Fibroblast of the aortic adventitia (primary cell): ENCODE measurements at regions not wholly inside any gene's neighbourhood (a gene's known extent, or its start where the extent isn't known, plus 50 kb on each side); places are given as distances from the start of the nearest gene placed in this dataset.
A peak's percentile ranks its signal among the peaks of the same experiment; 100 is the strongest.

ENCODE experiments used
- DNase-seq: peaks from one replicate; pipeline ENCODE4 v3.0.0-alpha.2; 2010; ENCODE audit warnings: low read depth
- H3K4me3 ChIP-seq: 2 replicates; pipeline ENCODE4 v1.5.1; 2011; ENCODE audit warnings: low read depth, mild to moderate bottlenecking, control low read depth, low read length, moderate library complexity
- TF ChIP-seq, protein P1 (sequence below): IDR thresholded peaks from 2 replicates; pipeline ENCODE4 v1.5.1; 2011; ENCODE audit warnings: mild to moderate bottlenecking, low read length, control low read depth, inconsistent platforms; ENCODE audit not compliant: insufficient read depth

GRCh38 chr21:35319684-35320283, 270.7 kb upstream of the RUNX1 start:
- DNase-seq = no peak
- TF ChIP-seq, protein P1, sequence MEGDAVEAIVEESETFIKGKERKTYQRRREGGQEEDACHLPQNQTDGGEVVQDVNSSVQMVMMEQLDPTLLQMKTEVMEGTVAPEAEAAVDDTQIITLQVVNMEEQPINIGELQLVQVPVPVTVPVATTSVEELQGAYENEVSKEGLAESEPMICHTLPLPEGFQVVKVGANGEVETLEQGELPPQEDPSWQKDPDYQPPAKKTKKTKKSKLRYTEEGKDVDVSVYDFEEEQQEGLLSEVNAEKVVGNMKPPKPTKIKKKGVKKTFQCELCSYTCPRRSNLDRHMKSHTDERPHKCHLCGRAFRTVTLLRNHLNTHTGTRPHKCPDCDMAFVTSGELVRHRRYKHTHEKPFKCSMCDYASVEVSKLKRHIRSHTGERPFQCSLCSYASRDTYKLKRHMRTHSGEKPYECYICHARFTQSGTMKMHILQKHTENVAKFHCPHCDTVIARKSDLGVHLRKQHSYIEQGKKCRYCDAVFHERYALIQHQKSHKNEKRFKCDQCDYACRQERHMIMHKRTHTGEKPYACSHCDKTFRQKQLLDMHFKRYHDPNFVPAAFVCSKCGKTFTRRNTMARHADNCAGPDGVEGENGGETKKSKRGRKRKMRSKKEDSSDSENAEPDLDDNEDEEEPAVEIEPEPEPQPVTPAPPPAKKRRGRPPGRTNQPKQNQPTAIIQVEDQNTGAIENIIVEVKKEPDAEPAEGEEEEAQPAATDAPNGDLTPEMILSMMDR = no peak
- no peak overlapping the region for H3K4me3 ChIP-seq

- DNase-seq = peak; percentile 97
- H3K4me3 ChIP-seq = no peak overlapping the region
- TF ChIP-seq, protein P1 = no peak
Observed at GRCh38 chr21:35316933-35317332, 267.8 kb upstream of the RUNX1 start.

GRCh38 chr21:35316456-35316855, 267.4 kb upstream of the RUNX1 start:
- DNase-seq = no peak
- H3K4me3 ChIP-seq = no peak overlapping the region
- TF ChIP-seq, protein P1 = no peak

DNA sequence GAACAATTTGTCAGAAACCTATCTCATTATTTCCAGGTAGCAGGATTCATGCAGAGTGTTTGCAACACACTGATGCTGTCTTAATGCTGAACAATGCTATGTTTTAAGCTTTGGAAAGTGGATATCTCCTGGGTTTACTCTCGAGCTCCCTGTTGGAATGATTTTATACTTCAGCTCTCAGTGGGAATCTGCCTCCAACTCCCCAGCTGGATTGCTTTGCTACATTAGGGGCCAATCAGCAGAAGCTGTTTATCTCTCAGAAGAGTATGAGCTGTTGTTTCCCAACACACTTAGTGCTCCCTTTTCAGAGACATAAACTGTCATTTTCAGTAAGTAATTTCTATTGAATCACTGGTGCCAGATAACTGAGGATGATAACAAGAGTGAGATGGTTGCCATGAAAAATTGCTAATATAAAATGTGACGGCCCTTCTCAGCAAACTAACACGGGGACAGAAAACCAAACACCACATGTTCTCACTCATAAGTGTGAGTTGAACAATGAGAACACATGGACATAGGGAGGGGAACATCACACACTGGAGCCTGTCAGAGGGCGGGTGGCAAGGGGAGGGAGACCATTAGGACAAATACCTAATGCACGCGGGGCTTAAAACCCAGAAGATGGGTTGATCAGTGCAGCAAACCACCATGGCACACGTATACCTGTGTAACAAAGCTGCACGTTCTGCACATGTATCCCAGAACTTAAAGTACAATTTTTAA, 265.9 kb upstream of the RUNX1 start:
- peak; percentile 87 for DNase-seq
- TF ChIP-seq, protein P1 = no peak
- H3K4me3 ChIP-seq = no peak overlapping the region

DNA sequence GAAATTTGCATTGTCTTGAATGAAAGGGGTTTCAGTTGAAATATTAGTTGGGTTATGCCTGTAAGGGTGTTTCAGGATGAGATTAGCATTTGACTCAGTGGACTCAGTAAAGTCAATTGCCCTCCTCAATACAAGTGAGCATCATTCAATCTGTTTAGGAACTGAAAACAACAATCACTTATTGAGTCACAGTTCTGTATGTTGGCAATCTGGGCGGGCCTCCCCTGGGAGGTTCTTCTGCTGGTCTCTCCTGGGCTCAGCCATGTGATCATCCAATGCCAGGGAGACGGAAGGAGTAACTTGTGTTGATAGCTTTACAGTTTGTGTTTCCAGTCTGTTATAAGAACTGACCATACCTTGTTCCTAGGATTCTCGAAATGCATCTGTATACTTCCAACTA, 262.9 kb upstream of the RUNX1 start:
- TF ChIP-seq, protein P1 = no peak
- DNase-seq = no peak
- H3K4me3 ChIP-seq = no peak overlapping the region

GRCh38 chr21:35309316-35309715, 260.2 kb upstream of the RUNX1 start:
- DNase-seq = peak; percentile 43
- TF ChIP-seq, protein P1 = no peak
- H3K4me3 ChIP-seq = no peak overlapping the region
